A549 (cell line): ENCODE measurements at regions not wholly inside any gene's neighbourhood (a gene's known extent, or its start where the extent isn't known, plus 50 kb on each side); places are given as distances from the start of the nearest gene placed in this dataset.

ENCODE experiments used
- BHLHE40 ChIP-seq: IDR thresholded peaks from 2 replicates; pipeline ENCODE4 v1.6.1; 2012; ENCODE audit warnings: low read depth, low read length, inconsistent platforms
- CHD2 ChIP-seq: fragments of 150-350 bp; IDR thresholded peaks from 2 replicates; pipeline ENCODE4 v1.6.1; 2014; ENCODE audit warnings: low read length; ENCODE audit not compliant: partially characterized antibody
- EP300 ChIP-seq, 2 experiments: fragments of >200 bp; sonication (Bioruptor Twin); formaldehyde crosslinking; IDR thresholded peaks; 2 replicates in 1 of 2; 3 replicates in 1 of 2; pipeline ENCODE4 v1.6.1; 2016 to 2017
- HDAC2 ChIP-seq: fragments of 200-600 bp; sonication (generic); IDR thresholded peaks from 2 replicates; pipeline ENCODE4 v1.6.1; 2016
- MAZ ChIP-seq: fragments of 150-350 bp; IDR thresholded peaks from 2 replicates; pipeline ENCODE4 v1.6.1; 2014; ENCODE audit warnings: antibody characterized with exemption, low read depth, low read length, borderline replicate concordance
- NFE2L2 ChIP-seq: fragments of 150-350 bp; conservative IDR thresholded peaks from 2 replicates; pipeline ENCODE4 v1.6.1; 2014; ENCODE audit warnings: low read length
- PHF8 ChIP-seq: fragments of 200-600 bp; sonication (generic); IDR thresholded peaks from 2 replicates; pipeline ENCODE4 v1.6.1; 2016; ENCODE audit warnings: low read depth, mild to moderate bottlenecking, antibody characterized with exemption, moderate library complexity, borderline replicate concordance
- POLR2A ChIP-seq: IDR thresholded peaks from 2 replicates; pipeline ENCODE4 v1.6.1; 2012; ENCODE audit warnings: mild to moderate bottlenecking, low read length
- RNF2 ChIP-seq: fragments of 200-600 bp; sonication (generic); IDR thresholded peaks from 2 replicates; pipeline ENCODE4 v1.6.1; 2016; ENCODE audit warnings: low read depth, mild to moderate bottlenecking, antibody characterized with exemption, moderate library complexity, borderline replicate concordance
- SMC3 ChIP-seq: fragments of >200 bp; sonication (Bioruptor Twin); formaldehyde crosslinking; IDR thresholded peaks from 3 replicates; pipeline ENCODE4 v1.6.1; 2018; ENCODE audit warnings: inconsistent platforms
- TP53 ChIP-seq: fragments of 250-450 bp; sonication (Bioruptor Pico); IDR thresholded peaks from 2 replicates; pipeline ENCODE4 v1.5.0; 2021; ENCODE audit warnings: mild to moderate bottlenecking, moderate library complexity
- TF ChIP-seq, protein P1 (sequence below): fragments of >200 bp; sonication (Bioruptor Twin); formaldehyde crosslinking; IDR thresholded peaks from 3 replicates; pipeline ENCODE4 v1.5.1; 2016
- TF ChIP-seq, protein P2 (sequence below): IDR thresholded peaks from 2 replicates; pipeline ENCODE4 v1.6.1; 2012
- TF ChIP-seq, protein P3 (sequence below): fragments of 150-350 bp; IDR thresholded peaks from 2 replicates; pipeline ENCODE4 v1.6.1; 2014; ENCODE audit warnings: low read depth, mild to moderate bottlenecking, low read length

DNA sequence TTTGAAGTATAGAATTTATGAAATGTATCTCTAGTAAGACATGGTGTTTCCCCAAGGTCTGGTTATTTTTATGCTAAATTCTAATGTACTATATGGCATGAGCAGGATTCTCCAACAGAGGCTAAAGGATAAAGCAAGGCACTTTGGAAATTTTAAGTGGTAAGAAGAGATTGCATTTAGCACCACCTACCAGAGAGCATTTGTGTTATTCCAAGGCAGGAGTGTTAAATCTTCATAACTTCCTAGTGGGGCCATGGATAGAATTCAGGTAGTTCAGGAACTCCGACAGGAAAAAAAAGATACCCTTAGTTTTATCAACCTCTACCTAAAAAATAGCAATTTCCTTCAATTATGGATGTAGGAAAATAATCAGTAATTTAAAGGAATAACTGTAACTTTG is 497.4 kb upstream of the CRIM1 start:
- TF ChIP-seq, protein P1, sequence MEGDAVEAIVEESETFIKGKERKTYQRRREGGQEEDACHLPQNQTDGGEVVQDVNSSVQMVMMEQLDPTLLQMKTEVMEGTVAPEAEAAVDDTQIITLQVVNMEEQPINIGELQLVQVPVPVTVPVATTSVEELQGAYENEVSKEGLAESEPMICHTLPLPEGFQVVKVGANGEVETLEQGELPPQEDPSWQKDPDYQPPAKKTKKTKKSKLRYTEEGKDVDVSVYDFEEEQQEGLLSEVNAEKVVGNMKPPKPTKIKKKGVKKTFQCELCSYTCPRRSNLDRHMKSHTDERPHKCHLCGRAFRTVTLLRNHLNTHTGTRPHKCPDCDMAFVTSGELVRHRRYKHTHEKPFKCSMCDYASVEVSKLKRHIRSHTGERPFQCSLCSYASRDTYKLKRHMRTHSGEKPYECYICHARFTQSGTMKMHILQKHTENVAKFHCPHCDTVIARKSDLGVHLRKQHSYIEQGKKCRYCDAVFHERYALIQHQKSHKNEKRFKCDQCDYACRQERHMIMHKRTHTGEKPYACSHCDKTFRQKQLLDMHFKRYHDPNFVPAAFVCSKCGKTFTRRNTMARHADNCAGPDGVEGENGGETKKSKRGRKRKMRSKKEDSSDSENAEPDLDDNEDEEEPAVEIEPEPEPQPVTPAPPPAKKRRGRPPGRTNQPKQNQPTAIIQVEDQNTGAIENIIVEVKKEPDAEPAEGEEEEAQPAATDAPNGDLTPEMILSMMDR: no peak
- no peak for TF ChIP-seq CHD2
- no peak for TF ChIP-seq POLR2A
- no peak for TF ChIP-seq NFE2L2
- no peak for TF ChIP-seq PHF8
- TF ChIP-seq EP300 (IDR thresholded peaks at IDR 0.05): no peak
- no peak for TF ChIP-seq TP53
- TF ChIP-seq, protein P2, sequence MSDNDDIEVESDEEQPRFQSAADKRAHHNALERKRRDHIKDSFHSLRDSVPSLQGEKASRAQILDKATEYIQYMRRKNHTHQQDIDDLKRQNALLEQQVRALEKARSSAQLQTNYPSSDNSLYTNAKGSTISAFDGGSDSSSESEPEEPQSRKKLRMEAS: no peak
- TF ChIP-seq, protein P3, sequence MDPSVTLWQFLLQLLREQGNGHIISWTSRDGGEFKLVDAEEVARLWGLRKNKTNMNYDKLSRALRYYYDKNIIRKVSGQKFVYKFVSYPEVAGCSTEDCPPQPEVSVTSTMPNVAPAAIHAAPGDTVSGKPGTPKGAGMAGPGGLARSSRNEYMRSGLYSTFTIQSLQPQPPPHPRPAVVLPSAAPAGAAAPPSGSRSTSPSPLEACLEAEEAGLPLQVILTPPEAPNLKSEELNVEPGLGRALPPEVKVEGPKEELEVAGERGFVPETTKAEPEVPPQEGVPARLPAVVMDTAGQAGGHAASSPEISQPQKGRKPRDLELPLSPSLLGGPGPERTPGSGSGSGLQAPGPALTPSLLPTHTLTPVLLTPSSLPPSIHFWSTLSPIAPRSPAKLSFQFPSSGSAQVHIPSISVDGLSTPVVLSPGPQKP: no peak
- no peak for TF ChIP-seq SMC3
- TF ChIP-seq BHLHE40: no peak
- no peak for TF ChIP-seq HDAC2
- no peak for TF ChIP-seq RNF2
- TF ChIP-seq MAZ: no peak
